Effector memory CD8-positive, alpha-beta T cell (primary cell): ENCODE measurements at regions not wholly inside any gene's neighbourhood (a gene's known extent, or its start where the extent isn't known, plus 50 kb on each side); places are given as distances from the start of the nearest gene placed in this dataset.
"Not testable (repeated sequence)": the region's sequence is repeated elsewhere in the genome, so short reads cannot be mapped to it uniquely, and the experiment has no call there.

Experiments
- ATAC-seq: fragments of 150-1000 bp; cut with Tn5 transposase; replicated peaks from 2 replicates; pipeline ENCODE4 v1.10.0; 2021; ENCODE audit warnings: mild to moderate bottlenecking, moderate library complexity
- DNase-seq, 3 experiments: peaks; one replicate each; pipeline ENCODE4 v3.0.0; 2021
- H3K27ac Mint-ChIP-seq, 2 donors: one replicate each; pipeline ENCODE4 v1.8.0; 2022; ENCODE audit warnings: mild to moderate bottlenecking in 2 of 2, mixed read lengths in 2 of 2, moderate library complexity in 2 of 2
- H3K27me3 Mint-ChIP-seq, 2 donors: one replicate each; pipeline ENCODE4 v1.8.0; 2022; ENCODE audit warnings: mixed read lengths in 2 of 2
- H3K36me3 Mint-ChIP-seq: one replicate; pipeline ENCODE4 v1.8.0; 2022; ENCODE audit warnings: mild to moderate bottlenecking, moderate library complexity, mixed read lengths; ENCODE audit not compliant: insufficient read depth
- H3K4me1 Mint-ChIP-seq, 2 donors: one replicate each; pipeline ENCODE4 v1.8.0; 2022; ENCODE audit warnings: low read depth in 2 of 2, mixed read lengths in 2 of 2
- H3K4me3 Mint-ChIP-seq, 2 donors: one replicate each; pipeline ENCODE4 v1.8.0; 2022; ENCODE audit warnings: mild to moderate bottlenecking in 2 of 2, mixed read lengths in 2 of 2, moderate library complexity in 2 of 2
- H3K9me3 Mint-ChIP-seq, 2 donors: one replicate each; pipeline ENCODE4 v1.8.0; 2022; ENCODE audit warnings: mixed read lengths in 2 of 2

DNA sequence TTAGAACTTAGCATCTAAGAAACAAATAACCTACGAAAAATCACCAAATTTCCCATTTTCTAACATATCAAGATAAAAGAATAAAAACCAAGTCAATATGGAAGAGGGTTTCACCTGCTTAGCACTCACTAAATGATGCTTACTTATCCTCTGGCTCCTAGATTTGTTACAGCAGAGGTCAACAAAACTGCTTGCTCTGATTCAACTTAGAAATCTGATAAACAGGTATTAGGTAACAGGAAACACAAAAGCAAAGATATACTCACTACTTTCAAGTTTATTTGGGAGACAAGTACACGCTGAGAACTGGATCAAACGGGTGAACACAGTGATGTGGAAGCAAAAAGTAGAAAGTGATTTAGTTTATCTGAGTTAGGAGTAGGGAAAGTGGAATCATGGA lies 235.7 kb upstream of the TARS1 start:
- Mint-ChIP-seq H3K36me3 (no peaks in the 10 kb centered on the region), H3K9me3 (peaks cover 0 to 6% of the 10 kb centered on the region in 2 donors), H3K27ac (no peak overlapping the region), H3K4me3 (no peak overlapping the region), H3K4me1 (no peaks in the 10 kb centered on the region), H3K27me3 (no peaks in the 10 kb centered on the region)
- ATAC-seq (no peak), DNase-seq (no peak)

GRCh38 chr5:33205727-33206410 lies 234.9 kb upstream of the TARS1 start:
- no peak for DNase-seq
- no peaks in the 10 kb centered on the region for H3K27me3 Mint-ChIP-seq
- H3K4me3 Mint-ChIP-seq = no peak overlapping the region
- no peak for ATAC-seq
- H3K4me1 Mint-ChIP-seq = no peaks in the 10 kb centered on the region
- H3K9me3 Mint-ChIP-seq = peaks cover 0 to 6% of the 10 kb centered on the region in 2 donors
- no peaks in the 10 kb centered on the region for H3K36me3 Mint-ChIP-seq
- H3K27ac Mint-ChIP-seq = no peak overlapping the region

GRCh38 chr5:33206962-33207506 lies 233.7 kb upstream of the TARS1 start:
- DNase-seq = no peak
- no peak for ATAC-seq
- Mint-ChIP-seq H3K27me3 (no peaks in the 10 kb centered on the region), H3K9me3 (peaks cover 0 to 10% of the 10 kb centered on the region in 2 donors), H3K4me1 (no peaks in the 10 kb centered on the region), H3K4me3 (no peak overlapping the region), H3K36me3 (no peaks in the 10 kb centered on the region), H3K27ac (no peak overlapping the region)

GRCh38 chr5:33209252-33209651 lies 231.5 kb upstream of the TARS1 start:
- Mint-ChIP-seq H3K4me3 (no peak overlapping the region), H3K27me3 (no peaks in the 10 kb centered on the region), H3K27ac (no peak overlapping the region), H3K36me3 (no peaks in the 10 kb centered on the region), H3K4me1 (no peaks in the 10 kb centered on the region), H3K9me3 (peaks cover 9 to 14% of the 10 kb centered on the region in 2 donors)
- ATAC-seq (no peak), DNase-seq (no peak)

DNA sequence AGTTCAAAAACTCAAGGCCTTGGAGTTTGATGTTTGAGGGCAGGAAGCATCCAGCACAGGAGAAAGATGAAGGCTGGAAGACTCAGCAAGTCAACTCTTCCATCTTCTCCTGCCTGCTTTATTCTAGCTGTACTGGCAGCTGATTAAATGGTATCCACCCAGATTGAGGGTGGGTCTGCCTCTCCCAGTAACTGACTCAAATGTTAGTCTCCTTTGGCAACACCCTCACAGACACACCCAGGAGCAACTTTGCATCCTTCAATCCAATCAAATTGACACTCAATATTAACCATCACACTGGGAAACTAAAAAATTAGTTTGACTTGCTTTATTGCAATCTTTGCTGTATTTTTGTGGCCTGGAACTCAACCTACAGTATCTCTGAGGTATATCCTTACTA lies 230.5 kb upstream of the TARS1 start:
- not testable (repeated sequence) for H3K27me3 Mint-ChIP-seq, H3K4me1 Mint-ChIP-seq, H3K36me3 Mint-ChIP-seq, DNase-seq, ATAC-seq, H3K27ac Mint-ChIP-seq, H3K4me3 Mint-ChIP-seq
- peaks cover 9 to 14% of the 10 kb centered on the region in 2 donors for H3K9me3 Mint-ChIP-seq

- Mint-ChIP-seq H3K4me1 (no peaks in the 10 kb centered on the region), H3K9me3 (peaks cover 9 to 14% of the 10 kb centered on the region in 2 donors), H3K36me3 (no peaks in the 10 kb centered on the region), H3K27me3 (no peaks in the 10 kb centered on the region), H3K27ac (no peak overlapping the region), H3K4me3 (no peak overlapping the region)
- DNase-seq = no peak
- ATAC-seq = no peak
Measured at GRCh38 chr5:33210978-33211377, 229.8 kb upstream of the TARS1 start.

GRCh38 chr5:33212439-33212838 lies 228.3 kb upstream of the TARS1 start:
- H3K27me3 Mint-ChIP-seq = no peaks in the 10 kb centered on the region
- no peaks in the 10 kb centered on the region for H3K36me3 Mint-ChIP-seq
- H3K27ac Mint-ChIP-seq = no peak overlapping the region
- no peak for ATAC-seq
- no peak for DNase-seq
- no peak overlapping the region for H3K4me3 Mint-ChIP-seq
- no peaks in the 10 kb centered on the region for H3K4me1 Mint-ChIP-seq
- H3K9me3 Mint-ChIP-seq = peaks cover 9 to 12% of the 10 kb centered on the region in 2 donors

GRCh38 chr5:33212900-33213299 lies 227.9 kb upstream of the TARS1 start:
- Mint-ChIP-seq H3K27me3 (no peaks in the 10 kb centered on the region), H3K27ac (no peak overlapping the region), H3K9me3 (peaks cover 9 to 12% of the 10 kb centered on the region in 2 donors), H3K4me3 (no peak overlapping the region), H3K4me1 (no peaks in the 10 kb centered on the region), H3K36me3 (no peaks in the 10 kb centered on the region)
- ATAC-seq = no peak
- no peak for DNase-seq

DNA sequence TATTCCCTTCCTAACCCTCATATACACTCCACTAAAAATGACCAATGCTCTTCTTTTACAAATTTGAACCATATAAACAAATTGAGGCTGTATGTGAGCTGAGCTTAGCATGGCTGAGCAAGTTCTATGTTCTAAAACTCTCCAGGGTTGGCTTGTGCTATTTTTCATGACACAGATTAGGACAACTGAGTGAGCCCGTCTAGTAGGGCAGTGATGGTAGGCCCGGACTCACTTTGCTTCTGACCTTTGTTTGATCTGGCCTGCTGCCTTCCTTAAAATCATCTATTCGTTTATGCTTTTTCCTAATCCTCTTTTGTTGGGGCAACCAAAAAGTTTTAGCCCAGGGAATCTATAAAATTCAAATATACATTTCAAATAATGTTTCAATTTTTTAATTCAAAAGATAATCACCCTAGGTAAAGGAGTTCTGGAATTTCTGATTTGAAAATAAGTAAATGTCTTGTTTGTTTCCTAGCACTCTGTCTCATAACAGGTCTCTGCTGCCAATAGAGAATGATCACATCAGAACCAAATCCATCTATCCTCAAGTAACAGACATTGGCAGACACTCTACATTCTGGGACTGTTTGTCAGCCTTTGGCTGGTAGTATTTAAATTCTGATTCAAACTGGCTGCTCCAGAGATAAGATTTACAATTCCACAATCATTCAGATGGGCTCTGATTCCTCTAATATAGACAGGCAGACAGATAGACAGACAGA lies 217.0 kb upstream of the TARS1 start:
- ATAC-seq (no peak), DNase-seq (no peak)
- Mint-ChIP-seq H3K4me3 (no peak overlapping the region), H3K27me3 (no peaks in the 10 kb centered on the region), H3K4me1 (no peaks in the 10 kb centered on the region), H3K9me3 (peaks cover 5 to 16% of the 10 kb centered on the region in 2 donors), H3K36me3 (no peaks in the 10 kb centered on the region), H3K27ac (no peak overlapping the region)

DNA sequence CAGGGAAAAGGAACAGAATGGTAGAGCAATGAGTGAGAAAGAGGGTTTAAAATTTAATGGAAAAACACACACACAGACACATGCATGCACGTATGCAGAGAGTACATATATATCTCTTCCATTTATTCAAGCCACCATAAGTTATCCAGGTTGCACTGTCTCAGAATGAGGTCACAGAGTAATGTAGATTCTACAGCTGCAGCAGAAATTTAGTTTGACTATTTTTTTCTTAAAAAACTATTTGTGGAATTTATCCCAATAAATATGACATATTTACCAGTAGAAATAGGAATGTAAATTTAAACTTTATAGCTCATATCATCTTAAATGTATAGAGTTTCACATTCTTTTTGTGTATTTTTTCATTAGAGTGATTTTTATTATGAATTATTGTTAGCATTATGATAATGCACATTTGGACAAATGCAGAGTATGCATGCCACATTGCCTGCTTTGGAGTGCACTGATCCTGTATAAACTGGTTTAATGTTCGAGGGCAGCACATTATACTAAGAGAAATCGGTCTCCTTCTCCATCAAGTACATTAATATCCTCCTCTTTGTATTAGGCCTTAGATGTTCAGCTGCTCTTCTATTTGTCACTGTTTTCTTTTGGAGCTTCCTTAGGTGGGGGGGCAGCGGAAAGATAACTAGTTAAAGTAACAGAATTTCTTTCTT lies 216.3 kb upstream of the TARS1 start:
- no peaks in the 10 kb centered on the region for H3K27me3 Mint-ChIP-seq
- no peaks in the 10 kb centered on the region for H3K4me1 Mint-ChIP-seq
- ATAC-seq = no peak
- peaks cover 5 to 16% of the 10 kb centered on the region in 2 donors for H3K9me3 Mint-ChIP-seq
- H3K36me3 Mint-ChIP-seq = no peaks in the 10 kb centered on the region
- no peak overlapping the region for H3K27ac Mint-ChIP-seq
- H3K4me3 Mint-ChIP-seq = no peak overlapping the region
- no peak for DNase-seq

DNA sequence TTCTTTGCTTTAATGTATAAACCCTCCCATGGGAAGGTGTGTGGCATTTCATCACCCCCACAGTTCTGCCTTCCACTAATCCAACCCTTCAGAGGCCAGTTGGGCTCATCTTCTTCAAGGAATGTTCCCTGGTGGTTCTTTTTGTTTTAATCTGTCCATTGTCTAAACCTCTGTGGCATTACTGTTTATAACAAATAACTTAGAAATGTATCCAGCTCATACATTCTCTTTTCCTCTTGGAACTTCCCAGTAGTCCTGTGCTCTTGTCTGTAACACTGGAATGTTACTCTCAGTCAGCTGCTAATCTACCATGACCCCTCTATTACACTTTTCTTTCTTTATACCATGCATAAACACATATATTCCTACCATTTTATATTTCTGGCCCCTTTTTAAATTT lies 213.5 kb upstream of the TARS1 start:
- Mint-ChIP-seq H3K27ac (no peak overlapping the region), H3K27me3 (no peaks in the 10 kb centered on the region), H3K36me3 (no peaks in the 10 kb centered on the region), H3K9me3 (peaks cover 3 to 16% of the 10 kb centered on the region in 2 donors), H3K4me3 (no peak overlapping the region), H3K4me1 (no peaks in the 10 kb centered on the region)
- ATAC-seq (no peak), DNase-seq (no peak)

DNA sequence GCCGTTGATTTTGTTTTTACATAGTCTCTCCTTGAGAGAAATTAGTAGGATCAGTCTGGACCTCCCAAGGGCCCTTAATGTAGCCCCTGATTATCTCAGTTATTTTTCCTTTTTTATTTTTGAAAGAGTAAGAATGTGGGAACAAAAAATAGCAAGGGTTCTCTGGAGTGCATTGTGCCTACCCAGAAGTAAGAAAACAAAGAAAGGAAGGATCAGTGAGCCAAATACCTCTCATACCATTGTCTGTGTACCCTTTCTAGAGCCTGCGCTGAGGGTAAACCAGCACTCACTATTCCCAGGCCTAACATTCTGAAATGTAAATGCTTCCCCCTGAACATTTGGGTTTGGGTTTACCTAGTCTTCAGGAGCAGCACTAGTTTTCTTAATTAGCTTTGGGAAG lies 213.0 kb upstream of the TARS1 start:
- no peak for DNase-seq
- Mint-ChIP-seq H3K27ac (no peak overlapping the region), H3K36me3 (no peaks in the 10 kb centered on the region), H3K4me3 (no peak overlapping the region), H3K9me3 (peaks cover 0 to 16% of the 10 kb centered on the region in 2 donors), H3K4me1 (no peaks in the 10 kb centered on the region), H3K27me3 (no peaks in the 10 kb centered on the region)
- no peak for ATAC-seq

DNA sequence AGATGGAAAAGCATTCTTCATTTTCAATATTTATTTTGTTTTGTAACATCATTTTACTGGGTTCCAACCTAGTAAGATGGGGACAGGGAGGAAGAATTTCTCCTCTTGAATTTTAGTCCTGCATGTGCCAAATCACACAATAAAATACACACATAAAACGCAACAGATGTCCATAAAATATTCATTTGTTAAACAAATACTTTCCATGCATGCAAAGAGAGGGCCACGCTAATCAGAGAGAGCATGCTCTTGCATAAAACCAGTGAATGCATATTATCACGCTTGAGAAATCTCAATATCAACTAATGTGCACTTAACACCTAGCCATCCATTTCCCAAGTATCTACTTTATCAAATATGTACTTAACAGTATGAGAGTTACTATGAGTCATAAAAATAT lies 212.6 kb upstream of the TARS1 start:
- H3K36me3 Mint-ChIP-seq = no peaks in the 10 kb centered on the region
- H3K4me3 Mint-ChIP-seq = no peak overlapping the region

More for the DNA sequence above, 212.6 kb upstream of the TARS1 start:
- H3K4me1 Mint-ChIP-seq = no peaks in the 10 kb centered on the region
- DNase-seq = no peak
- ATAC-seq = no peak
- H3K27ac Mint-ChIP-seq = no peak overlapping the region
- no peaks in the 10 kb centered on the region for H3K27me3 Mint-ChIP-seq
- H3K9me3 Mint-ChIP-seq = peaks cover 0 to 16% of the 10 kb centered on the region in 2 donors
